ENCODE measurements at regions not wholly inside any gene's neighbourhood (a gene's known extent, or its start where the extent isn't known, plus 50 kb on each side); places are given as distances from the start of the nearest gene placed in this dataset.

GRCh38 chr12:94813314-94813713 lies 163.0 kb upstream of the TMCC3 start:
- CTCF ChIA-PET, result no interaction called here
- TF ChIP-seq CEBPB (IDR thresholded peaks at IDR 0.05; ENCODE audit: low read depth), result no peak
- TF ChIP-seq CBX3 (IDR thresholded peaks at IDR 0.05; ENCODE audit: low read depth), result peak; percentile 89
- Histone ChIP-seq H3K27me3 (ENCODE audit: insufficient read depth, low read length) (no peaks in the 10 kb centered on the region), H3K9ac (ENCODE audit: low read length) (no peak overlapping the region), H3K4me3 (replicated peaks in 1 of 2; ENCODE audit: low read depth in 1 of 2, low read length in 2 of 2) (no peak overlapping the region), H2AFZ (ENCODE audit: low read depth, low read length, poor library complexity, severe bottlenecking) (no peak overlapping the region), H3K4me1 (ENCODE audit: control insufficient read depth in 1 of 2, insufficient read depth in 2 of 2, low read length in 2 of 2) (no peaks in the 10 kb centered on the region), H3K36me3 (ENCODE audit: control insufficient read depth in 1 of 2, insufficient read depth in 2 of 2, low read length in 2 of 2) (no peaks in the 10 kb centered on the region), H4K20me1 (ENCODE audit: insufficient read depth) (no peaks in the 10 kb centered on the region), H3K9me2 (ENCODE audit: insufficient read depth) (no peaks in the 10 kb centered on the region), H3K4me2 (ENCODE audit: low read length) (no peak overlapping the region), H3K27ac (ENCODE audit: low read depth, low read length) (no peak overlapping the region), H3K9me3 (ENCODE audit: control insufficient read depth in 1 of 2, insufficient read depth in 1 of 2, low read depth in 1 of 2, low read length in 2 of 2) (no peaks in the 10 kb centered on the region), H3K79me2 (ENCODE audit: insufficient read depth, low read length) (no peaks in the 10 kb centered on the region)
- POLR2A ChIA-PET, result no interaction called here
- DNase-seq (ENCODE audit: low read depth, low spot score), result no peak
- RAD21 ChIA-PET (ENCODE audit: low non-redundant PET in 1 of 2, low total read pairs in 2 of 2, uncharacterized antibody in 2 of 2, unreplicated experiment in 2 of 2), result no interaction called here
- intact Hi-C loops (cut with micrococcal nuclease), result no loop called here
- ATAC-seq, result no peak
- BruUV-seq (replicated peaks), result no TSS peak

- no peaks in the 10 kb centered on the region for H3K9me3 ChIP-seq (ENCODE audit: control insufficient read depth in 1 of 2, insufficient read depth in 1 of 2, low read depth in 1 of 2, low read length in 2 of 2)
- ChIA-PET RAD21 (ENCODE audit: low non-redundant PET in 1 of 2, low total read pairs in 2 of 2, uncharacterized antibody in 2 of 2, unreplicated experiment in 2 of 2) (no interaction called here), POLR2A (no interaction called here), CTCF (no interaction called here)
- H3K4me1 ChIP-seq (ENCODE audit: control insufficient read depth in 1 of 2, insufficient read depth in 2 of 2, low read length in 2 of 2), result no peaks in the 10 kb centered on the region
- TF ChIP-seq ZNF274 (IDR thresholded peaks at IDR 0.05; ENCODE audit: low read depth, low read length) (no peak), POLR2A (IDR thresholded peaks at IDR 0.05; ENCODE audit: borderline replicate concordance, extremely low read depth, insufficient read depth, insufficient read length) (no peak), CEBPB (IDR thresholded peaks at IDR 0.05; ENCODE audit: low read depth) (no peak), CBX3 (IDR thresholded peaks at IDR 0.05; ENCODE audit: low read depth) (no peak), ATF3 (IDR thresholded peaks at IDR 0.05) (no peak), RAD21 (IDR thresholded peaks at IDR 0.05; ENCODE audit: low read depth) (no peak)
- DNase-seq (ENCODE audit: low read depth, low spot score) (no peak), ATAC-seq (no peak)
- H3K27ac ChIP-seq (ENCODE audit: low read depth, low read length), result no peak overlapping the region
- BruUV-seq (replicated peaks), result no TSS peak
- H2AFZ ChIP-seq (ENCODE audit: low read depth, low read length, poor library complexity, severe bottlenecking), result no peak overlapping the region
- no peaks in the 10 kb centered on the region for H4K20me1 ChIP-seq (ENCODE audit: insufficient read depth)
- H3K9me2 ChIP-seq (ENCODE audit: insufficient read depth), result no peaks in the 10 kb centered on the region
- intact Hi-C loops (cut with micrococcal nuclease), result no loop called here
- H3K36me3 ChIP-seq (ENCODE audit: control insufficient read depth in 1 of 2, insufficient read depth in 2 of 2, low read length in 2 of 2), result no peaks in the 10 kb centered on the region
- no peak overlapping the region for H3K9ac ChIP-seq (ENCODE audit: low read length)
- H3K79me2 ChIP-seq (ENCODE audit: insufficient read depth, low read length), result no peaks in the 10 kb centered on the region
- H3K4me2 ChIP-seq (ENCODE audit: low read length), result no peak overlapping the region
- no peaks in the 10 kb centered on the region for H3K27me3 ChIP-seq (ENCODE audit: insufficient read depth, low read length)
- no peak overlapping the region for H3K4me3 ChIP-seq (replicated peaks in 1 of 2; ENCODE audit: low read depth in 1 of 2, low read length in 2 of 2)
These were observed 162.0 kb upstream of the TMCC3 start for GRCh38 chr12:94812345-94812744.

Data from HCT116 (cell line).